HG03575 (cell line): ENCODE measurements at regions not wholly inside any gene's neighbourhood (a gene's known extent, or its start where the extent isn't known, plus 50 kb on each side); places are given as distances from the start of the nearest gene placed in this dataset.
"Not testable (repeated sequence)": the region's sequence is repeated elsewhere in the genome, so short reads cannot be mapped to it uniquely, and the experiment has no call there.

Experiments
- ATAC-seq: cut with Tn5 transposase; IDR thresholded peaks from one replicate; pipeline ENCODE4 v1.9.1; 2021; ENCODE audit not compliant: unreplicated experiment, insufficient number of reproducible peaks, low FRiP score; ENCODE audit errors: extremely low read depth

DNA sequence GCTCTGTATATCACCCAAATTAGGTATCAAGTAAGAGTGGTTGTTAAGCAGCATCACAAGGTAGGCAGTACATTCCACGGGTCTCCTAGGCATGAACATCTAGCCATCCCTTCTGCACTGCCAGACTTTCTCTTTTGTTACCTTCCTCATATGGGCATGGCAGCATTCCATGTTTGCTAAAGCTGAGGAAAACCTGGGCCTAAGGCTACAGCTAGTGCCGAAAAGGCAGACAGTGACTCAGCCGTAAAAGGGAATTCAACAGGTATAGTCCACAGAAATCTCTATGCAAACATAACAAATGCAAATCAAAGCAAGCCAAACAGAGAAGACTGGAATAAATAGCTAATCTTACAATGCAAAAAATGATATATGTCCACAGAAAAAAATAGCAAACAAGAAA is 645.4 kb downstream of the ZBBX start:
- no peak for ATAC-seq

DNA sequence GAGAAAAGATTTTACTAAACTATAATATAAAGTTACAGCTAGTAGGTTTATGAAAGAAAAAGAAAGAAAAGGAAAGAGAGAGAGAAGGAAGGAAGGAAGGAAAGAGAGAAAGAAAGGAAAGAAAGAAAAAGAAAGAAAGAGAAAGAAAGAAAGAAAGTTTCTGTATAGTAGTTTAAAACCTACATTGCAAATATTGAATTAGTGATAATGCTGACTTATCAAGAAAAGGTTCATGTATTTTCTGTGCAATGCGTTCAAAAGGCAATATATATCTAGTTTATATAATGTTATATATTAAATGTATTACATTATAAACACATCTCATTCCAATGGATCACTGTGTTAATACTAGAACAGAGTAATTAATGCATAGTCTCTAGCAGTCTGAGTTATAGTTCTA is 648.4 kb downstream of the ZBBX start:
- ATAC-seq: no peak

- no peak for ATAC-seq
Observed at GRCh38 chr3:166721466-166721865, 658.6 kb downstream of the ZBBX start.

DNA sequence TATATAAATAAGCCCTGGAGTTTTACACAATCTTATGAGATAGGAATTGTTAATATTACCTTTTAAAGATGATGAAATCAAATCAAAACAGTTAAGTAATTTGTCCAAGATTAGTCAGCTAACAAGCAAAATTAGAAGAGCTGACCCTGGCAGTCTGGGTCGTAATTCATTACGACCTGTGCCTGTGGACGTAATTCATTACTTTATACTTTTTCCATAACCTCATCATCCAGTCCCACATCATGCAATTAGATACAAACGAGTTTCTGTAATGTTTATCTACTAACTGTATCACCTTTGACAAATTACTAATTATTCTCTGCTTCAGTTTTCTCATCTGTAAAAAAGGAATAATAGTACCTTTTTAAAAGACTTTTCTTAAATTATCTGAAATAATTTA is 665.9 kb downstream of the ZBBX start:
- ATAC-seq: no peak

DNA sequence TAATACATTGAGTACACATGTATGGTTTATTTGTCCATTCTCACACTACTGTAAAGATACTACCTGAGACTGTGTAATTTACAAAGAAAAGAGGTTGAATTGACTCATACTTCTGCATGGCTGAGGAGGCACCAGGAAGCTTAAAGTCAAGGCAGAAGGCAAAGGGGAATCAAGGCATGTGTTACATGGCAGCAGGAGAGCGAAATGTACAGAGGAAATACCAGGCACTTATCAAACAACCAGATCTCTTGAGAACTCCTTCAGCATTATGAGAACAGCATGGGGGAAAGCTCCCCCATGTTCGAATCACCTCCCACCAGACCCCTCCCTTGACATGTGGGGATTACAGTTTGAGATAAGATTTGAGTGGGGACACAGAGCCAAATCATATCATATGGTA is 666.3 kb downstream of the ZBBX start:
- no peak for ATAC-seq

DNA sequence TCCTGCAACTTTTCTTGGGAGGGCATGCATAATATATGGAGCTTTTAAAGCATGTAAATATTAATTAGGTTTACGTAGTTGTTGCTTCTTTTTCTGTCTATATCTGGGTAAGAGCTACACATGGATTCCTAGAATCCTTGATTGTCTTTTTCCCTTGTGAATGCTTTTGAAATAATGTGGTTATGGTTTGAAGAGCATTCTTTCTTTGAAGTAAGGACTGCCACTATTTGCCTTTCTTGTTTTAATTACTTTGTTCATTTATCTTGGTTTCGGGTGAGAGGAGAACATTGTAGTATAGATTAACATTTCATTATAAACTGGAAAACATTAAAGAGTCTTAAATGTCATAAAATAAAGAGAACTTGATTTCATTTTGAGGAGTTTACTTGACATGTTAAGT is 674.0 kb downstream of the ZBBX start:
- ATAC-seq: no peak

DNA sequence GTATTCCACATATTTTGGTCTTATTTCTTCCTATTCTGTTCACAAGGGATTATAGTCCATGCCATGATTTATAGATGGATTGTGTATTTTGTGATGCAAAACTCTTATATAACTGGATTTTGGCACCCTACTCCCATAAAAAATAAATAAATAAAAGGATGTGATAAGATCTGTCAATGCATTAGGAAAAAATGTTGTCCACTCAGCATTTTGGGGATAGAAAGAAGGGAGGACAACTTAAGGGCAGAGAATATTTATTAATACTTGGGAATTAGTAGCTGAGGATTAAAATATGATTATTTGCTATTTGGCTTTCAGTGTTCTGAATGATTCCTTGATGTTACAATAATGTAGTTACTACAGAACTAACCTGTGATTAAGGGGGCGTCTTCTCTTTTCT is 682.6 kb downstream of the ZBBX start:
- ATAC-seq: no peak

GRCh38 chr3:166696103-166696502 is 684.0 kb downstream of the ZBBX start:
- no peak for ATAC-seq

DNA sequence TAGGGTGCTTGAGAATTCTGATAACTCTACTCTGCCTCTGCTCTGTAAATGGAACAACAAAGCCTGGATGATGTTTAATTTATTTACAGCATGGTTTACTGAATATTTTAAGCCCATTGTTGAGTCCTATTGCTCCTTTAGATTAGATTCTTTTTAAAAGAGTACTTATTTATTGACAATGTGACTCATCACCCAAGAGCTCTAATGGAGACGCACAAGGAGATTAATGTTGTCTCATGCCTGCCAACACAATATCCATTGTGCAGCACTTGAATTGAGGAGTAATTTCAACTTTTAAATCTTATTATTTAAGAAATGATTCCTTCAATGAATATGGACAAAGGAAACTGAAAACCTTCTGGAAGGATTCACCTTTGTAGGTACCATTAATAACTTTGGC is 691.4 kb downstream of the ZBBX start:
- no peak for ATAC-seq

- ATAC-seq: no peak
Observed at GRCh38 chr3:166685246-166685645, 694.9 kb downstream of the ZBBX start.

DNA sequence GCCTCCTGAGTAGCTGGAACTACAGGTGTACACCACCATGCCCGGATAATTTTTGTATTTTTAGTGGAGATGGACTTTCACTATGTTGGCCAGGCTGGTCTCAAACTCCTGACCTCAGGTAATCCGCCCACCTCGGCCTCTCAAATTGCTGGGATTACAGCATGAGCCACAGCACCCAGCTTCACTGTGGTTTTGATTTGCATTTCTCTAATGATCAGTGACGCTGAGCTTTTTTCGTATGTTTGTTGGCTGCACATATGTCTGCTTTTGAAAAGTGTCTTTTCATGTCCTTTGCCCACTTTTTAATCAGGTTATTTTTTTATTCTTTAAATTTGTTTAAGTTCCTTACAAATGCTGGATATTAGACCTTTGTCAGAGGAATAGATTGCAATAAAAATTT is 696.0 kb downstream of the ZBBX start:
- ATAC-seq: not testable (repeated sequence)

DNA sequence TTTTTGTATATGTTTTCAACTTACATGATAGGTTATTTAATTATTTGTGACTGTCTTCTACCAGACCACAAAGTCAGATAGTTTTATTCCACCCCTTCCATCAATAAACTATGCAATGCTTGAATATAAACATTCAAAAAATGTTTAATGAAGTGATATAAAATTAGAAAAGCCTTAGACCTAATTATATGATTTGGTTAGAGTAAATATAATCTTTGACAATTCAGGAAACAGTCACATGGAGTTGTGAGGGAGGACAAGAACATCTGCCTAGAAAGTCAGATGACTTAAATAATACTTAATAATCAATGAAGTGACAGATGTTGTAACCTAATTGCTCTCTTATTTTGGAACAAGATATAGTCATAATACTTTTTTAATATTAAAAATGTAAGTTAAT is 710.3 kb downstream of the ZBBX start:
- no peak for ATAC-seq

- ATAC-seq: no peak
Observed at GRCh38 chr3:166663194-166663593, 716.9 kb downstream of the ZBBX start.

GRCh38 chr3:166661621-166662020 is 718.5 kb downstream of the ZBBX start:
- no peak for ATAC-seq

- ATAC-seq: no peak
Observed at GRCh38 chr3:166660962-166661361, 719.1 kb downstream of the ZBBX start.

- ATAC-seq: no peak
Observed at GRCh38 chr3:166637984-166638530, 742.0 kb downstream of the ZBBX start.

GRCh38 chr3:166634091-166634746 is 745.9 kb downstream of the ZBBX start:
- no peak for ATAC-seq

DNA sequence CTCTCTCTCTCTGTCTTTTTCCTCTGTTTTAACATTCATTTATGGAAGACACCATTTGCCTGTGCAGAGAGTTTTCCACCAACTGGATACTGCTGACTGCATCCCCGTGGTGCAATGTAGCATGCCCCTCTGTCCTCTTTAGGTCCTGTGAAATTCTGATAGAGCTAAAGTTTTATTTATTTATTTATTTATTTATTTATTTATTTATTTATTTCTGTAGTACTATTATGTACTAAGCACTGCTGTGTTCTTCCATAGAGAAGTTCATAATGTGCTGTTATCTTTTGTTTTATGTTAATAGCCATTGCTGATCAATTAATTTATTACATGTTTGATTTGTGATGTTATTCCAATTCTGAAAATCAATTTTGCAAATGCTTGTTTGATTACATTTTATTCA is 749.9 kb downstream of the ZBBX start:
- no peak for ATAC-seq

- ATAC-seq: no peak
Observed at GRCh38 chr3:166613365-166613764, 766.7 kb downstream of the ZBBX start.

- not testable (repeated sequence) for ATAC-seq
Observed at GRCh38 chr3:166612761-166613160, 767.3 kb downstream of the ZBBX start.

- ATAC-seq: no peak
Observed at GRCh38 chr3:166607933-166608521, 770.8 kb upstream of the BCHE start.
